ENCODE measurements at regions not wholly inside any gene's neighbourhood (a gene's known extent, or its start where the extent isn't known, plus 50 kb on each side); places are given as distances from the start of the nearest gene placed in this dataset.

DNA sequence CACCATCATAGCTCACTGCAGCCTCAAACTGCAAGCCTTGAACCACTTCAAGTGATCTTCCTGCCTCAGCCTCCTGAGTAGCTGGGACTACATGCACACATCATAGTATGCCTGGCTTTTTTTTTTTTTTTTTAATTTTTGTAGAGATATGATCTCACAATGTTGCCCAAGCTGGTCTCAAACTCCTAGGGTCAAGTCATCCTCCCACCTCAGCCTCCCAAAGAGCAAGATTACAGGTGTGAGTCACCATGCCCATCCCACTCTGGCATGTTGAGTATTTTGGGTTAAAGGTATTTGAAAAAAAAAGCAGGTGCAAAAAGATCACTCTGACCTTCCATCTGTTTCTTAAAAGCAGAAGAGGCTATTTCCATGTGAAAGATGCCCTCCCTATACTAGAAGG lies 86.4 kb upstream of the FZD7 start:
- TF ChIP-seq, protein P1, sequence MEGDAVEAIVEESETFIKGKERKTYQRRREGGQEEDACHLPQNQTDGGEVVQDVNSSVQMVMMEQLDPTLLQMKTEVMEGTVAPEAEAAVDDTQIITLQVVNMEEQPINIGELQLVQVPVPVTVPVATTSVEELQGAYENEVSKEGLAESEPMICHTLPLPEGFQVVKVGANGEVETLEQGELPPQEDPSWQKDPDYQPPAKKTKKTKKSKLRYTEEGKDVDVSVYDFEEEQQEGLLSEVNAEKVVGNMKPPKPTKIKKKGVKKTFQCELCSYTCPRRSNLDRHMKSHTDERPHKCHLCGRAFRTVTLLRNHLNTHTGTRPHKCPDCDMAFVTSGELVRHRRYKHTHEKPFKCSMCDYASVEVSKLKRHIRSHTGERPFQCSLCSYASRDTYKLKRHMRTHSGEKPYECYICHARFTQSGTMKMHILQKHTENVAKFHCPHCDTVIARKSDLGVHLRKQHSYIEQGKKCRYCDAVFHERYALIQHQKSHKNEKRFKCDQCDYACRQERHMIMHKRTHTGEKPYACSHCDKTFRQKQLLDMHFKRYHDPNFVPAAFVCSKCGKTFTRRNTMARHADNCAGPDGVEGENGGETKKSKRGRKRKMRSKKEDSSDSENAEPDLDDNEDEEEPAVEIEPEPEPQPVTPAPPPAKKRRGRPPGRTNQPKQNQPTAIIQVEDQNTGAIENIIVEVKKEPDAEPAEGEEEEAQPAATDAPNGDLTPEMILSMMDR (IDR thresholded peaks at IDR 0.05): no peak
- TF ChIP-seq POLR2AphosphoS5 (IDR thresholded peaks at IDR 0.05): no peak
